Trophoblast cell (in vitro differentiated cells and primary cell): ENCODE measurements at regions not wholly inside any gene's neighbourhood (a gene's known extent, or its start where the extent isn't known, plus 50 kb on each side); places are given as distances from the start of the nearest gene placed in this dataset.
"Not testable (repeated sequence)": the region's sequence is repeated elsewhere in the genome, so short reads cannot be mapped to it uniquely, and the experiment has no call there.

Experiments
- DNase-seq, 2 donors: peaks; one replicate each; pipeline ENCODE4 v3.0.0-alpha.2; 2016
- H2AFZ ChIP-seq: 2 replicates; pipeline ENCODE4 v1.6.1; 2013; ENCODE audit warnings: low read length, moderate library complexity, mild to moderate bottlenecking; ENCODE audit not compliant: insufficient read depth, poor library complexity
- H2AK5ac ChIP-seq: 2 replicates; pipeline ENCODE4 v1.6.1; 2013; ENCODE audit warnings: mild to moderate bottlenecking, low read length
- H2BK120ac ChIP-seq: 2 replicates; pipeline ENCODE4 v1.6.1; 2013; ENCODE audit warnings: low read length, mild to moderate bottlenecking, moderate library complexity; ENCODE audit not compliant: insufficient read depth, poor library complexity
- H2BK12ac ChIP-seq: 2 replicates; pipeline ENCODE4 v1.6.1; 2013; ENCODE audit warnings: mild to moderate bottlenecking, low read length, moderate library complexity
- H2BK5ac ChIP-seq: 2 replicates; pipeline ENCODE4 v1.6.1; 2013; ENCODE audit warnings: low read length, low read depth, moderate library complexity, mild to moderate bottlenecking; ENCODE audit not compliant: poor library complexity
- H3K14ac ChIP-seq: 2 replicates; pipeline ENCODE4 v1.6.1; 2013; ENCODE audit warnings: mild to moderate bottlenecking, low read length
- H3K18ac ChIP-seq: 2 replicates; pipeline ENCODE4 v1.6.1; 2013; ENCODE audit warnings: mild to moderate bottlenecking, low read length
- H3K23ac ChIP-seq: 2 replicates; pipeline ENCODE4 v1.6.1; 2013; ENCODE audit warnings: low read length
- H3K27ac ChIP-seq: 2 replicates; pipeline ENCODE4 v1.5.1; 2013; ENCODE audit warnings: low read depth, mild to moderate bottlenecking, inconsistent platforms, low read length, moderate library complexity
- H3K27me3 ChIP-seq: 2 replicates; pipeline ENCODE4 v1.6.1; 2013; ENCODE audit warnings: inconsistent platforms, mild to moderate bottlenecking, low read length, moderate library complexity; ENCODE audit not compliant: insufficient read depth
- H3K36me3 ChIP-seq, 2 experiments: 1 replicate in 1 of 2; 2 replicates in 1 of 2; pipeline ENCODE4 v1.6.1; 2013; ENCODE audit warnings: low read length in 2 of 2, mild to moderate bottlenecking in 2 of 2, moderate library complexity in 1 of 2; ENCODE audit not compliant: insufficient read depth in 2 of 2, control insufficient read depth in 1 of 2
- H3K4ac ChIP-seq: 2 replicates; pipeline ENCODE4 v1.6.1; 2013; ENCODE audit warnings: low read depth, mild to moderate bottlenecking, low read length, moderate library complexity
- H3K4me1 ChIP-seq, 2 experiments: 1 replicate in 1 of 2; 2 replicates in 1 of 2; pipeline ENCODE4 v1.6.1; 2013; ENCODE audit warnings: low read length in 2 of 2, mild to moderate bottlenecking in 2 of 2, moderate library complexity in 1 of 2; ENCODE audit not compliant: insufficient read depth in 2 of 2, control insufficient read depth in 1 of 2
- H3K4me2 ChIP-seq: 2 replicates; pipeline ENCODE4 v1.6.1; 2013; ENCODE audit warnings: inconsistent platforms, mild to moderate bottlenecking, low read length, moderate library complexity
- H3K4me3 ChIP-seq: 2 replicates; pipeline ENCODE4 v1.5.1; 2013; ENCODE audit warnings: mild to moderate bottlenecking, low read depth, low read length, inconsistent platforms
- H3K79me1 ChIP-seq: one replicate; pipeline ENCODE4 v1.6.1; 2013; ENCODE audit warnings: low read length
- H3K79me2 ChIP-seq: 2 replicates; pipeline ENCODE4 v1.6.1; 2013; ENCODE audit warnings: low read length, mild to moderate bottlenecking; ENCODE audit not compliant: control insufficient read depth, insufficient read depth, poor library complexity
- H3K9ac ChIP-seq: 2 replicates; pipeline ENCODE4 v1.6.1; 2013; ENCODE audit warnings: mild to moderate bottlenecking, low read length
- H3K9me3 ChIP-seq: 2 replicates; pipeline ENCODE4 v1.6.1; 2013; ENCODE audit warnings: low read depth, mild to moderate bottlenecking, control low read depth, inconsistent platforms, low read length; ENCODE audit not compliant: insufficient read depth
- H4K12ac ChIP-seq: 2 replicates; pipeline ENCODE4 v1.6.1; 2013; ENCODE audit warnings: low read depth, mild to moderate bottlenecking, low read length, moderate library complexity
- H4K8ac ChIP-seq: 2 replicates; pipeline ENCODE4 v1.6.1; 2013; ENCODE audit warnings: low read depth, mild to moderate bottlenecking, low read length, moderate library complexity
- H4K91ac ChIP-seq: one replicate; pipeline ENCODE4 v1.6.1; 2013; ENCODE audit warnings: low read depth, mild to moderate bottlenecking, low read length, moderate library complexity
- WGBS: extraction: QIAGEN DNeasy Blood & Tissue Kit; methylation state at CpG from one replicate; pipeline ENCODE4 v1.1.7; 2013; ENCODE audit warnings: missing lambda C conversion rate; ENCODE audit not compliant: insufficient read length, insufficient coverage; ENCODE audit errors: extremely low coverage; 5-methylcytosine and 5-hydroxymethylcytosine counted together

DNA sequence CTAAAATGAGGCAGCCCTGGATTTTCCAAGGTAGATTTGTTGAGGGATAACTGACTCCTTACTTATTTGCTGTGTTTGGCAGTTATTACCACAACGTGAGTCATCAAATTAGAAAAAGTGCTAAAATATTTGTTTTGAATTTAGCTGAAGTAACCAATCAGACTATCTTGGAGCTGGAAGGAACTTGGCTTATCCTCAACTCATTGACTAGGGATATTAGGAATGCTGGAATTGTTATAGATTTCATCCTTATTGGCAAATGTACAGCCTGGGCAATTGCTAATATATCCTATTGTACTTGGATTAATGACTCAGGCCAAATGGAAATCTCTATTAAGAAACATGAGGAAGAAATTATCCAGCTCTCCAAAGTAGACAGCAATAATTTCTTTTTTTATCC lies 1189.0 kb upstream of the LRRN3 start:
- no peak for DNase-seq
- H3K23ac ChIP-seq: no peak overlapping the region
- H2BK120ac ChIP-seq: no peak overlapping the region
- H3K9ac ChIP-seq: no peak overlapping the region
- H4K12ac ChIP-seq: no peak overlapping the region
- no peaks in the 10 kb centered on the region for H3K79me2 ChIP-seq
- no peaks in the 10 kb centered on the region for H3K9me3 ChIP-seq
- H3K79me1 ChIP-seq: no peaks in the 10 kb centered on the region
- no peak overlapping the region for H4K91ac ChIP-seq
- no peaks in the 10 kb centered on the region for H3K36me3 ChIP-seq
- H3K27me3 ChIP-seq: no peaks in the 10 kb centered on the region
- H2BK12ac ChIP-seq: no peak overlapping the region
- H2AK5ac ChIP-seq: no peak overlapping the region
- no peak overlapping the region for H4K8ac ChIP-seq
- no peak overlapping the region for H3K14ac ChIP-seq
- H3K27ac ChIP-seq: no peak overlapping the region
- no peak overlapping the region for H3K4me2 ChIP-seq
- no peaks in the 10 kb centered on the region for H3K4me1 ChIP-seq
- no peak overlapping the region for H2BK5ac ChIP-seq
- no peak overlapping the region for H3K4ac ChIP-seq
- no peak overlapping the region for H3K4me3 ChIP-seq
- H2AFZ ChIP-seq: no peak overlapping the region
- no CpG with 5 or more reads among the region's 1 CpG for WGBS
- no peak overlapping the region for H3K18ac ChIP-seq

DNA sequence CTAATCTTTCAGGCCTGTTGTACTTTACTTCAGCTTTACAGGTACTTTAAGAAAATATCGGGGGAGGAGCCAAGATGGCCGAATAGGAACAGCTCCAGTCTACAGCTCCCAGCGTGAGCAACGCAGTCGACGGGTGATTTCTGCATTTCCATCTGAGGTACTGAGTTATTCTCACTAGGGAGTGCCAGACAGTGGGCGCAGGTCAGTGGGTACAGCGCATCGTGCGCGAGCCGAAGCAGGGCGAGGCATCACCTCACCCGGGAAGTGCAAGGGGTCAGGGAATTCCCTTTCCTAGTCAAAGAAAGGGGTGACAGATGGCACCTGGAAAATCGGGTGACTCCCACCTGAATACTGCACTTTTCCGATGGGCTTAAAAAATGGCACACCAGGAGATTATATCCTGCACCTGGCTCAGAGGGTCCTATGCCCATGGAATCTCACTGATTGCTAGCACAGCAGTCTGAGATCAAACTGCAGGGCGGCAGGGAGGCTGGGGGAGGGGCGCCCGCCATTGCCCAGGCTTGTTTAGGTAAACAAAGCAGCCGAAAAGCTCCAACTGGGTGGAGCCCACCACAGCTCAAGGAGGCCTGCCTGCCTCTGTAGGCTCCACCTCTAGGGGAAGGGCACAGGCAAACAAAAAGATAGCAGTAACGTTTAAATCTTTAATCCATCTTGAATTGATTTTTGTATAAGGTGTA lies 1185.4 kb upstream of the LRRN3 start:
- H3K14ac ChIP-seq, H3K79me2 ChIP-seq, H3K4me2 ChIP-seq, H4K91ac ChIP-seq, H3K23ac ChIP-seq, H4K12ac ChIP-seq, H3K4me3 ChIP-seq, H3K4me1 ChIP-seq, H2BK5ac ChIP-seq, H2BK12ac ChIP-seq, H3K79me1 ChIP-seq, H3K9ac ChIP-seq, H4K8ac ChIP-seq, H2BK120ac ChIP-seq, H3K9me3 ChIP-seq, H3K4ac ChIP-seq, H3K27ac ChIP-seq, H3K36me3 ChIP-seq, H3K18ac ChIP-seq, H3K27me3 ChIP-seq, DNase-seq, H2AFZ ChIP-seq, H2AK5ac ChIP-seq: not testable (repeated sequence)
- WGBS: no CpG with 5 or more reads among the region's 21 CpGs

DNA sequence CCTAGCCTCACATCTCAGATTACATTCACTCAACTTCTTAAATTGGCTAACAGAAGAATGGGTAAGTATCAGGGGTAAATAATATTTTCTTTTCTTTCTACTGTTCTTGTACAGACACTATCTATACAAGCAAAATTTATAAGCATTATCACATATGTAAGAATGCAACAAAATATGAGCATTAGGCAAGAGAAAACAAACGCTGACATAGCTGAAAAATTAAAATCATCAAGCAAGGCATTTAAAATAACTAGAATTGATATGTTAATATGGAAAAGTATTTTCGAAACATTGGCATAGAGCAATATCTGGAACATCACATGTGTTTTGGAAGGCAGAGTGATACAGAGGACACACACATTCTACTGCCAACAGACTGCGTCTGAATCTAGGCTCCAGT lies 1175.3 kb upstream of the LRRN3 start:
- Histone ChIP-seq H4K91ac (no peak overlapping the region), H3K4me1 (no peaks in the 10 kb centered on the region), H3K4ac (no peak overlapping the region), H3K9ac (no peak overlapping the region), H3K18ac (no peak overlapping the region), H4K12ac (no peak overlapping the region), H4K8ac (no peak overlapping the region), H3K4me3 (no peak overlapping the region), H3K14ac (no peak overlapping the region), H2AFZ (no peak overlapping the region), H3K27me3 (no peaks in the 10 kb centered on the region), H3K79me2 (no peaks in the 10 kb centered on the region), H2BK5ac (no peak overlapping the region), H3K27ac (no peak overlapping the region), H3K9me3 (no peaks in the 10 kb centered on the region), H3K79me1 (no peaks in the 10 kb centered on the region), H3K23ac (no peak overlapping the region), H2AK5ac (no peak overlapping the region), H2BK120ac (no peak overlapping the region), H2BK12ac (no peak overlapping the region), H3K4me2 (no peak overlapping the region), H3K36me3 (no peaks in the 10 kb centered on the region)
- no peak for DNase-seq
- WGBS: no CpG with 5 or more reads among the region's 3 CpGs

GRCh38 chr7:109926738-109927137 lies 1164.2 kb upstream of the LRRN3 start:
- Histone ChIP-seq H2AK5ac (no peak overlapping the region), H3K36me3 (no peaks in the 10 kb centered on the region), H4K12ac (no peak overlapping the region), H3K79me2 (no peaks in the 10 kb centered on the region), H3K4me2 (no peak overlapping the region), H4K8ac (no peak overlapping the region), H3K14ac (no peak overlapping the region), H3K9ac (no peak overlapping the region), H3K23ac (no peak overlapping the region), H3K4me1 (no peaks in the 10 kb centered on the region), H3K27me3 (no peaks in the 10 kb centered on the region), H2BK120ac (no peak overlapping the region), H3K18ac (no peak overlapping the region), H2BK5ac (no peak overlapping the region), H3K4me3 (no peak overlapping the region), H3K9me3 (peaks cover 8% of the 10 kb centered on the region), H3K27ac (no peak overlapping the region), H2AFZ (no peak overlapping the region), H2BK12ac (no peak overlapping the region), H3K4ac (no peak overlapping the region), H4K91ac (no peak overlapping the region), H3K79me1 (no peaks in the 10 kb centered on the region)
- no CpG with 5 or more reads among the region's 2 CpGs for WGBS
- DNase-seq: no peak
